GM21786 (cell line): ENCODE measurements at regions not wholly inside any gene's neighbourhood (a gene's known extent, or its start where the extent isn't known, plus 50 kb on each side); places are given as distances from the start of the nearest gene placed in this dataset.
A peak's percentile ranks its signal among the peaks of the same experiment; 100 is the strongest.

Source experiments
- ATAC-seq: cut with Tn5 transposase; IDR thresholded peaks from one replicate; pipeline ENCODE4 v1.9.1; 2021; ENCODE audit not compliant: unreplicated experiment

GRCh38 chr21:17422931-17423330, 89.9 kb upstream of the CXADR start:
- no peak for ATAC-seq

- no peak for ATAC-seq
These were observed 85.7 kb upstream of the CXADR start for GRCh38 chr21:17427157-17427556.

- ATAC-seq: peak; percentile 90
These were observed 84.9 kb upstream of the CXADR start for GRCh38 chr21:17427831-17428483.

- peak; percentile 74 for ATAC-seq
These were observed 84.4 kb upstream of the CXADR start for GRCh38 chr21:17428484-17428869.

GRCh38 chr21:17428980-17429379, 83.9 kb upstream of the CXADR start:
- no peak for ATAC-seq

GRCh38 chr21:17429936-17430335, 82.9 kb upstream of the CXADR start:
- ATAC-seq: no peak

- no peak for ATAC-seq
These were observed 80.1 kb upstream of the CXADR start for GRCh38 chr21:17432732-17433057.

GRCh38 chr21:17433730-17434129, 79.1 kb upstream of the CXADR start:
- no peak for ATAC-seq

GRCh38 chr21:17435565-17436543, 77.0 kb upstream of the CXADR start:
- ATAC-seq: no peak

GRCh38 chr21:17436626-17437111, 76.2 kb upstream of the CXADR start:
- ATAC-seq: no peak

- ATAC-seq: no peak
These were observed 74.2 kb upstream of the CXADR start for GRCh38 chr21:17438635-17439034.

GRCh38 chr21:17440969-17441368, 71.9 kb upstream of the CXADR start:
- ATAC-seq: no peak

GRCh38 chr21:17441370-17441769, 71.5 kb upstream of the CXADR start:
- no peak for ATAC-seq

- ATAC-seq: no peak
These were observed 70.7 kb upstream of the CXADR start for GRCh38 chr21:17442165-17442564.

- no peak for ATAC-seq
These were observed 68.0 kb upstream of the CXADR start for GRCh38 chr21:17444828-17445227.

GRCh38 chr21:17446737-17447136, 66.1 kb upstream of the CXADR start:
- no peak for ATAC-seq

- no peak for ATAC-seq
These were observed 63.1 kb upstream of the CXADR start for GRCh38 chr21:17449701-17450100.

- no peak for ATAC-seq
These were observed 61.4 kb upstream of the CXADR start for GRCh38 chr21:17451364-17451891.

- ATAC-seq: no peak
These were observed 58.4 kb upstream of the CXADR start for GRCh38 chr21:17454315-17455027.

- no peak for ATAC-seq
These were observed 57.9 kb upstream of the CXADR start for GRCh38 chr21:17455028-17455353.

GRCh38 chr21:17455451-17455850, 57.4 kb upstream of the CXADR start:
- ATAC-seq: no peak
